ENCODE measurements at regions not wholly inside any gene's neighbourhood (a gene's known extent, or its start where the extent isn't known, plus 50 kb on each side); places are given as distances from the start of the nearest gene placed in this dataset.

GRCh38 chr7:115297656-115298055 lies 375.8 kb downstream of the MDFIC start:
- peaks cover 11% of the 10 kb centered on the region; the same call in 2 of the 3 replicates for H3K4me1 Mint-ChIP-seq
- H3K4me1 ChIP-seq (ENCODE audit: insufficient read depth): no peaks in the 10 kb centered on the region; the same call in 1 of the 2 replicates
- H3K4me3 Mint-ChIP-seq: no peak overlapping the region
- no peak overlapping the region for H3K4me2 ChIP-seq
- no peaks in the 10 kb centered on the region for H3K36me3 Mint-ChIP-seq (ENCODE audit: low read depth)
- H3K27ac ChIP-seq (ENCODE audit: low read depth): no peak overlapping the region
- H3K36me3 ChIP-seq (ENCODE audit: insufficient read depth): no peaks in the 10 kb centered on the region
- H4K20me1 ChIP-seq (replicated peaks; ENCODE audit: insufficient read depth): no peaks in the 10 kb centered on the region; the same call in 1 of the 2 replicates
- H3K27ac Mint-ChIP-seq: no peak overlapping the region
- peaks cover 2% of the 10 kb centered on the region for H3K27me3 Mint-ChIP-seq (ENCODE audit: insufficient read depth, low read depth, poor library complexity)
- H3K4me3 ChIP-seq: no peak overlapping the region
- peaks cover 47% of the 10 kb centered on the region for H3K27me3 ChIP-seq (ENCODE audit: insufficient read depth)
- no peak for DNase-seq (ENCODE audit: low spot score)
- peaks cover under 1% of the 10 kb centered on the region; the same call in 1 of the 3 replicates for H3K9me3 Mint-ChIP-seq
- no peaks in the 10 kb centered on the region for H3K9me2 ChIP-seq (ENCODE audit: insufficient read depth)
- no peak overlapping the region for H2AFZ ChIP-seq
- TF ChIP-seq EZH2phosphoT487 (IDR thresholded peaks at IDR 0.05; ENCODE audit: unreplicated experiment): no peak
- TF ChIP-seq NANOG (IDR thresholded peaks at IDR 0.05; ENCODE audit: borderline replicate concordance): no peak
- TF ChIP-seq JUNB (IDR thresholded peaks at IDR 0.05; ENCODE audit: unreplicated experiment): no peak
- TF ChIP-seq, protein P1, sequence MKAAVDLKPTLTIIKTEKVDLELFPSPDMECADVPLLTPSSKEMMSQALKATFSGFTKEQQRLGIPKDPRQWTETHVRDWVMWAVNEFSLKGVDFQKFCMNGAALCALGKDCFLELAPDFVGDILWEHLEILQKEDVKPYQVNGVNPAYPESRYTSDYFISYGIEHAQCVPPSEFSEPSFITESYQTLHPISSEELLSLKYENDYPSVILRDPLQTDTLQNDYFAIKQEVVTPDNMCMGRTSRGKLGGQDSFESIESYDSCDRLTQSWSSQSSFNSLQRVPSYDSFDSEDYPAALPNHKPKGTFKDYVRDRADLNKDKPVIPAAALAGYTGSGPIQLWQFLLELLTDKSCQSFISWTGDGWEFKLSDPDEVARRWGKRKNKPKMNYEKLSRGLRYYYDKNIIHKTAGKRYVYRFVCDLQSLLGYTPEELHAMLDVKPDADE (IDR thresholded peaks at IDR 0.05): no peak
- TF ChIP-seq ZNF114 (CRISPR knock-in tag; IDR thresholded peaks at IDR 0.05): no peak
- TF ChIP-seq CREB1 (CRISPR knock-in tag; IDR thresholded peaks at IDR 0.05; ENCODE audit: low read depth): no peak
- TF ChIP-seq STAT1 (IDR thresholded peaks at IDR 0.05; ENCODE audit: unreplicated experiment): no peak
- no peak for TF ChIP-seq ZNF331 (CRISPR knock-in tag; IDR thresholded peaks at IDR 0.05; ENCODE audit: low read depth)
- TF ChIP-seq EZH2 (IDR thresholded peaks at IDR 0.05; ENCODE audit: low read depth, unreplicated experiment): no peak
- TF ChIP-seq, protein P2, sequence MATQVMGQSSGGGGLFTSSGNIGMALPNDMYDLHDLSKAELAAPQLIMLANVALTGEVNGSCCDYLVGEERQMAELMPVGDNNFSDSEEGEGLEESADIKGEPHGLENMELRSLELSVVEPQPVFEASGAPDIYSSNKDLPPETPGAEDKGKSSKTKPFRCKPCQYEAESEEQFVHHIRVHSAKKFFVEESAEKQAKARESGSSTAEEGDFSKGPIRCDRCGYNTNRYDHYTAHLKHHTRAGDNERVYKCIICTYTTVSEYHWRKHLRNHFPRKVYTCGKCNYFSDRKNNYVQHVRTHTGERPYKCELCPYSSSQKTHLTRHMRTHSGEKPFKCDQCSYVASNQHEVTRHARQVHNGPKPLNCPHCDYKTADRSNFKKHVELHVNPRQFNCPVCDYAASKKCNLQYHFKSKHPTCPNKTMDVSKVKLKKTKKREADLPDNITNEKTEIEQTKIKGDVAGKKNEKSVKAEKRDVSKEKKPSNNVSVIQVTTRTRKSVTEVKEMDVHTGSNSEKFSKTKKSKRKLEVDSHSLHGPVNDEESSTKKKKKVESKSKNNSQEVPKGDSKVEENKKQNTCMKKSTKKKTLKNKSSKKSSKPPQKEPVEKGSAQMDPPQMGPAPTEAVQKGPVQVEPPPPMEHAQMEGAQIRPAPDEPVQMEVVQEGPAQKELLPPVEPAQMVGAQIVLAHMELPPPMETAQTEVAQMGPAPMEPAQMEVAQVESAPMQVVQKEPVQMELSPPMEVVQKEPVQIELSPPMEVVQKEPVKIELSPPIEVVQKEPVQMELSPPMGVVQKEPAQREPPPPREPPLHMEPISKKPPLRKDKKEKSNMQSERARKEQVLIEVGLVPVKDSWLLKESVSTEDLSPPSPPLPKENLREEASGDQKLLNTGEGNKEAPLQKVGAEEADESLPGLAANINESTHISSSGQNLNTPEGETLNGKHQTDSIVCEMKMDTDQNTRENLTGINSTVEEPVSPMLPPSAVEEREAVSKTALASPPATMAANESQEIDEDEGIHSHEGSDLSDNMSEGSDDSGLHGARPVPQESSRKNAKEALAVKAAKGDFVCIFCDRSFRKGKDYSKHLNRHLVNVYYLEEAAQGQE (IDR thresholded peaks at IDR 0.05; ENCODE audit: unreplicated experiment): no peak
- TF ChIP-seq ZNF462 (CRISPR knock-in tag; IDR thresholded peaks at IDR 0.05): no peak
- TF ChIP-seq CTCF (conservative IDR thresholded peaks at IDR 0.05; ENCODE audit: low read depth in 2 of 2): no peak
- TF ChIP-seq POLR2AphosphoS5 (IDR thresholded peaks at IDR 0.05; ENCODE audit: low read depth): no peak
- no peak for ATAC-seq
- H3K79me2 ChIP-seq (replicated peaks; ENCODE audit: insufficient read depth): no peaks in the 10 kb centered on the region
- no peaks in the 10 kb centered on the region for H3F3A ChIP-seq (replicated peaks; ENCODE audit: low read depth)
